ENCODE measurements at regions not wholly inside any gene's neighbourhood (a gene's known extent, or its start where the extent isn't known, plus 50 kb on each side); places are given as distances from the start of the nearest gene placed in this dataset.
"Not testable (repeated sequence)": the region's sequence is repeated elsewhere in the genome, so short reads cannot be mapped to it uniquely, and the experiment has no call there.

DNA sequence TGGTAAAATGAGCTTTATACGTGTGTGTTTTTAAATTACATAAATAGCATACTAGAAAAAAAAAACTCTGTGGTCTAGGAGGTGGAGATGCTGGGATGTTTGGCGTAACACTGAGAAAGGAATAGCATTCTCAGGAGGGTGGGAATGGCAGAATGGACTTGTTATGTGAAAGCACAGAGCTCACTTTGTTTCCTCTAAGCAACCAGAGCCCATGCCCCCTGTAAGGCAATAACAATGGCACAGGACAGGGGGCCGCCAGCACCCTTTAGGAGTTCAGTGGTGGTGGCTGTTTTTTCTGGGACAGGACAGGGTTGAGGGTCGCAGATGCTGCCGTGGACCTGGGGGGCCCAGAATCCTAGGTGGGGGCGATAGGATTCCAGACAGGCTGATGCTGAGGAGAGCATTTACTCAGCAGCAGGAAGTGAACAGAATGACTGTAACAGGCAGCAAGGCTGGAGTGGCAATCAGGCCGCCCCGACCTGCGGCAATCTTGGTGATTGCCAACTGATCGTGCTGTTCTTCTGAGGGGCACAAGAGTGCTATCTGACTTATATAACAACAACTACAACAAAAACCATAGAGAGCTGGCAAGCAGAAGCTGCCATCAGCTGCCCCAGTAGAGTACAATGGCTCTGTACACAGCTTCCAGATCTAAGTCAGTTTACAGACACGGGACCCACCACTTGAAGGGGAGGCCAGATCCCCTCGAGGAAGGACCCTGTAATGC lies 160.4 kb downstream of the UACA start:
- no peak for DNase-seq

DNA sequence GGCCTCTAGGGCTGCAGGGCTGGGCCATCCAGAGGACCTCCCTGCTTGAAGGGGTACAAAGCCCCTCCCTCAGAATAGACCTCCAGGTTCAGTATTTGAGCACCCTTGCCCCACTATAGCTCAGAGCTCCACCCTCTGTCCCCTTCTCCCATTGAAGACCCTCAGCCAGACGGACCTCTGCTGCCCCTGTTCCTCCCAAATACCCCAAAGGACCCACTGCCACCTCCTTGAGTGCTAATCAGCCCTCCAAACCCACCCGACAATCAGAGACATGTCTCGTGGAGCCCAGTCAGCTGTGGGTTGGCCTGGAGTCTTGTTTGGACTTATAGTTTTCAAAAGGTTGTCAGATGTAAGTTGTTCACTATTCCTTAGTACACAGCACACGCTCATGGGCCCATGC lies 161.1 kb downstream of the UACA start:
- no peak for DNase-seq

DNA sequence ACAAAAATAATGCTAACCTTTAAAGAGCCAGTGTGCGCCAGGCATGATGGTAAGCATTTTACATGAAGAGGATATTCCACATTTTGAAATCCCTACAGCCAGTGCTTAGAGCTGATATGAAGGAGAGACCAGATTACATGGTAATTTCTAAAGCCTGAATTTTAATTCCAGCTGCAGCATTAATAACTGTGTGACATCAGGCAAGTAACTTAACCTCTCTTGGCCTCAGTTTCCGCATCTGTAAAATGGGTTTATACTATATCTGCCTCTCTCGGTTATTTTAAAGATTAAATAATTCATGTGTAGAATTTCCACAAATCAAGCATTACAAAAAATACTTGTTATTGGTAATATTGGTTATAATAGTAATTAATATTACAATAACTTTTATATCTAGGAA lies 165.4 kb downstream of the UACA start:
- no peak for DNase-seq

DNA sequence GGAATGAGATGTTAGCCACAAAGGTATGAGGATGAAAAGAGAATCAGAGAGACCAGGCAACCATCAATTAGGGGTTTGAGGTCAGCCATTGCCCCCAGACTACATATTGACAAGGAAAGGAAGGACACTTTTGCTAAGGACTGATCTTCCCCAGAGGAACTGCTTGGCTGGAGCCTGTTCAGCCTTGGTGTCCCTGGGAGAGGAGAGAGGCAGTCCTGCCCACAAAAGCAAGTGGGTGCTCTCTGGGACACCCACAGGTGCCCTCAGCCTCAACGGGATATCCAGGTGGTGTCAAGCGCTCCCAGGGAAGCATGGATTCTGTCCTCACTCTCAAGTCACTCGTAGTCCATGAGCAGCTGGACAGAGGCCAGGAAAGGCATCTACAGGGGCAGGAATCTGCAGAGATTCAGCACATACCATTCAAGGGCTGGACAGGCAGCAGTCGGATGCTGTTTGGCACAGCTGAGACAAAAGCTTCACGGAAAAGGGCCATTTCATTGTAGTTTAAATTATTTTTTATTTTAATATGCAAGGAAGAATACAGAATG lies 166.2 kb downstream of the UACA start:
- DNase-seq, result no peak

DNA sequence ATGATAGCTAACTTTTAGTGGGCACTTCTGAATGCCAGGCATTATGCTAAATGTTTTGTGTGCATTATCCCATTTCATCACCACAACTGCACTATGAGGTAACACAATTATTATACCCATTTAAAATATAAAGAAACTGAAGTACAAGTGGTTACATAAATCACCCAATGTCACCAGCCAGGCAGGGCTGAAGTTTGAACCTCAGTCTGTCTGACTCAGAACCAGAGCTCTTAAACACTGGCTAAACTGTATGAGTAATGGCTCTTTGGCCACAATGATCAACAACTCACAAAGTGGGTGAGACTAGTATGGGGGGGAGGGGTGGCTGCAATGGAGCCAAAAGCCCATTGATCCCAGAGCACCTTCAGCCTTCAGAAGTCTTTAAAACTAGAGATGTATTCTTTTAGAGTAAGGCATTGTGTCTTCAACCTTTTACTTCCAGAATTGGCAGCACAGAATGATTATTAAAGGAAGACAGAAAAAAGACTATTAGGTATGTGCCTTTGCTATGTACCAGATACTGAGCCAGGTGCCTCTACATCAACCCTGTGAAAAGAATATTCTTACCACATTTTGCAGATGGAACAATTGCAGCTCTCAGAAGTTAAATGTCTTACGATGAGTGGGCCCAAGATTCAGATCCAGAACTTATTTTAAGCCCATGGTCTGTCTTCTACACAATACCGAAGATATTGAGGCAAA lies 166.9 kb downstream of the UACA start:
- peak in 1 of 5 donors; percentile 16 for DNase-seq

DNA sequence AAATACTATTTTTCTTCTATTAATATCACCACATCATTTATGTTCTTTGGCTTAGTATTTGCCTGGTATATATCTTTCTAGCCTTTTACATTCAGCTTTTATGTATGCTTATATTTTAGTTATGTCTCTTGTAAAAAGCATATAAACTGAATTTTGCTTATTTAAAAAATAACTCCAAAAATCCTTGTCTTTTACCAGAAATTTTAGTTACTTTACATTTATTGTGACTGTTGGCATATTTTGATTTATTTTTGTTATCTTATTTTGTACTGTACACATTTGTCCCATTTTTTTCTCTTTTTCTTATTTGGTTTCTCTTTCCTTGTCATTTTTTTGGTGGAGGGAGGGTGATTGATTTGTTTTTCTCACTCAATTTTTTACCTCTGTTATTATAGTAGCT lies 169.6 kb downstream of the UACA start:
- DNase-seq, result no peak

DNA sequence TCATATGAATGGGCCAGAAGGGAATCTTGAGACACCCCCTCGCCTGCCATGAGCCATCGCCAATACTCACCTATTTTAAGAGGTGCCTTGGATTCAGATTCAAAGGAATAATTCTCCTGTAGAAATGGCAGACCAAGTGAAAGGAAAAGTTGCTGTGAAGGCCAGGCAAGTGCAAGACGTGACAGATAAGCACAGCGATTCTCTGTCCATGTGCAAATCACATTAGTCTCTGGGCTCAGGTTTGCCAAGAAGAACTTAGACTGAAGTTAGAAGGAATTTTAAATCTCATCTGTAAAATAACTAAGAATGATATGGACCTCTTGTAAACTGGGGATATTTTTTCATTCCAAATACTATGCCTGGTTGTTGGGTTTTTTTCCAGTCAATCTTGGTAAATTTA lies 173.6 kb downstream of the UACA start:
- no peak for DNase-seq

DNA sequence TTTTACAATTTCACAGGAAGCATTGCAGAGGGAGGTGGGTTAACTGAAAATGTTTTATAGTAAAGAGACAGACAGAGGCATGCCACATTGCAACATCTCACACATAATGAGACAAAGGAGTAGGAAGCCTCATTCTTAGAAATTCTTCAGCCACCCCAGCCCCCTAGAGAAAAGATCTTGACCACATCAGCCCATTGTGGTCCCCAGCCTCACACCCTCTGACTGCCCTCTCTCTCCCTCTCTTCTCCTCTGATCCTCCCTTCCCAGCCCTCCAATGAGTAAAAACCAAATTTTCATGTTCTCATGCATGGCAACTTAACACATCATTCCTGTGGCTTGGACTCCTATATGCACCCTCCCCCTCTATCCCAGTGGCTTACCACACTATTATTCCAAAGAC lies 174.1 kb downstream of the UACA start:
- no peak for DNase-seq

DNA sequence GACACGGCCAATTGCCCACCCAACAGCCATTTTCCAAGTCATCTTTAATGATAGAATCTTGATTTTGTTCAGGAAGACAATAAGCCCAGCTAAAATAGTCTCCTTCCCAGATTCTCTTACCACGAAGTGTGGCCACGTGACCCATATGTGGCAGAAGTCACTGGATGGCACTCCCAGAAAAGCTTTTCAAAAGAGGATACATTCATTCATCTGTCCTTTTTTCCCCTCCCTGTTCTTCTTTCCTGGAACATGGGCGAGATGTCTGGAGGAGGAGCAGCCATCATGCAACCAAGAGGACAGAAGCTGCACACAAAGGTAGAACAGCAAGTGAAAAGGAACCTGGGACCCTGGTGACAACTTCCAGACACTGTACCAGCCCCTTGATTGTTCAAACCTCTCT lies 174.7 kb downstream of the UACA start:
- DNase-seq, result no peak

DNA sequence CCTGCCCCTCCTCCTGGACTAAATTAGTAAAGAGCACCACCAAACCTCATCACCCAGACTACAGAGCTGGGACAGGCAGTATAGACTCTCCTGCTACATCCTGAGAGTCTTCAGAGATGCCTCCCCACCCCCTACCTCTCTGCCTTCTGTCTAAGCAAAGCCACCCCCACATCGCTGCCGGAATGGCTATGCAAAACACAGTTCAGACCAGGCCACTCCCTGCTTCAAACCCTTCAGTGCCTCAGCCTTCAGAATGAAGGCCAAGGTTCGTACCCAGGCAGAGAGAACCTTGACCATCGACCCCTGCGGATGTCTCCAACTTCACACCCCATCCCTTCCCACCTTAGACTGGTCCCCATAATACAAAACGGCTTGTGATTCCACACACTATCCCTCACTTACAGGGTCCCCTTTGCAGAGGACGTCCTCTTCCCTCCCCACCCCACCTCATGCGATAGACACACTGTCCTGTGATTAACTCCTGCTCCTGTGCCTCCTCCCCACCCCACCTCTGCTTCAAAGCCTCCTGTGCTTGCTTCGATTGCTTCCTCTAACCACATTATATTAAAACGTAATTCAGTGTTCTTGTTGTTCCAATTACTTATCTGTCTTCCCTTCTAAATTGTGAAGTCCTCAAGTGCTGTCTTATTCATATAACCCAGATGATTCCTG lies 175.3 kb downstream of the UACA start:
- DNase-seq, result no peak

DNA sequence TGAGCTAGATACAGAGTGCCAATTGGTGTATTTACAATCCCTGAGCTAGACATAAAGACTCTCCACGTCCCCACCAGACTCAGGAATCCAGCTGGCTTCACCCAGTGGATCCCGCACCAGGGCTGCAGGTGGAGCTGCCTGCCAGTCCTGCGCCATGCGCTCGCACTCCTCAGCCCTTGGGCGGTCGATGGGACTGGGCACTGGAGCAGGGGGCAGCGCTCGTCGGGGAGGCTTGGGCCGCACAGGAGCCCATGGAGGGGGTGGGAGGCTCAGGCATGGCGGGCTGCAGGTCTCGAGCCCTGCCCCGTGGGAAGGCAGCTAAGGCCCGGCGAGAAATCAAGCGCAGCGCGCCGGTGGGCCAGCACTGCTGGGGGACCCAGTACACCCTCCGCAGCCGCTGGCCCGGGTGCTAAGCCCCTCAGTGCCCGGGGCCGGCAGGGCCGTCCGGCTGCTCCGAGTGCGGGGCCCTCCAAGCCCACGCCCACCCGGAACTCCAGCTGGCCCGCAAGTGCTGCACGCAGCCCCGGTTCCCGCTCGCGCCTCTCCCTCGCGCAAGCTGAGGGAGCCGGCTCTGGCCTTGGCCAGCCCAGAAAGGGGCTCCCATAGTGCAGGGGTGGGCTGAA lies 176.2 kb downstream of the UACA start:
- DNase-seq, result not testable (repeated sequence)

DNA sequence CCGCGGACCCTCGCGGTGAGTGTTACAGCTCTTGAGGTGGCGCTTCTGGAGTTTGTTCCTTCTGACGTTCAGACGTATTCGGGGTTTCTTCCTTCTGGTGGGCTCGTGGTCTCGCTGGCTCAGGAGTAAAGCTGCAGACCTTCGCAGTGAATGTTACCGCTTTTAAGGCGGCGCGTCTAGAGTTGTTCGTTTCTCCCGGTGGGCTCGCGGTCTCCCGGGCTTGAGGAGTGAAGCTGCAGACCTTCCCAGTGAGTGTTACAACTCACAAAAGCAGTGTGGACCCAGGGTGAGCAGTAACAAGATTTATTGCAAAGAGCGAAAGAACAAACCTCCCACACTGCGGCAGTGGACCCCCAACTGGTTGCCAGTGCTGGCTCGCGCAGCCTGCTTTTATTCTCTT lies 177.1 kb downstream of the UACA start:
- DNase-seq, result no peak

DNA sequence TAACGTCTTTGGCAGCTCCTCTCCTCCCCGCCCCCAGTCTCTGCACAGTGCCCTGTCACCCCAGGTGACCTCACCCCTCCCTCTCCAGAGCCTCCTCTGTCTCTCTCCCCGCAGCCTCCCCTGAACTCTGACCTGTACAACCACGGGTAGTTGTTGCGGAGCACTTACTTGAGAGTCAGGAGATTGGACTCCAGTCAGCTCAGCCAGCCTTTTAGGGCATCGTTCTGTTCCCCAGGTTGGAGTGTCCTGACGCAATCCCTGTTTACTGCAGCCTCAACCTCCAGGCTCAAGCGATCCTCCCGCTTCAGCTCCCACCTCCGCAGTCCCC lies 177.7 kb downstream of the UACA start:
- DNase-seq, result no peak

DNA sequence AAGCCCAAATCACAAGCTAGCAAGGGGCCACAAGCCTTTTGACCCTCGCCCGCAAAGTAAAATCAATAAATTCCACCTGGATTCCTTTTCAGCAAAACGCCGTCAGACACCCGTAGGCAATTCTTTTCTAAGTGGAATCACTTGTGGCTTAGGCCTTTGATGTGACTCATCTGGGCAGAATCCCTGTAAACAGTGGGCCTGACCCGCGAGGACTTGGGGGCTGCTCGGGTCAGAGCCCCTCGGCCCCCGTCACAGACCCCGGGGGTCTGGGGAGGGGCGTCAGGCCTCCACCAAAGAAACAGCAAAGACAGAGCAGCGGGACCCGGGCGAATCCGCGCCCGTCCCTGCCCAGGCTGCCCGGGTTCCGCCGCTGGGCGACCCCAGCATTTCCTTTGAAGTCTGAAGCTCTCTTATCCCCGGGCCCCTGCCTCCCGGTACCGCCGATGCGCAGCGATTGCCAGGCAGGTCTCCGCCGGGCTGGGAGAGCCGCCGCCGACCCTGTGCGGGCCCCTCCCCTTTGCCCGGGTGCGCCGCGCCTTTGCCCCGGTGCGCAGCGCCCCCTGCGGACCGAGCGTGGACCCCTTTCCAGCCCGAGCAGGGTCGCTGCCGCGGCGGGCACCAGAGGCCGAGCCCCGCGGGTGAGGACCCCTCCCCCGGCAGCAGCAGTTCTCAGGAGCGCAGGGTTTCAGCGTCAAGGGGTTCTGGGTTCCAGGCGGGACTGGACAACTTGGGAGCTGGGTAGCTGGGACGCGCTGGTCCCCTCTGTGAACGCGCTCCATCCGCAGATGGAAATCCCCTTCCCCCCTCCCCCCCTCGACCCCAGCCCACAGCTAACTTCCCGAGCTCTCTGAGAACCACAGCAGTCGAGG lies 178.3 kb downstream of the UACA start:
- peak in 4 of 5 donors; percentile 15 to 33 (median 19) for DNase-seq

DNA sequence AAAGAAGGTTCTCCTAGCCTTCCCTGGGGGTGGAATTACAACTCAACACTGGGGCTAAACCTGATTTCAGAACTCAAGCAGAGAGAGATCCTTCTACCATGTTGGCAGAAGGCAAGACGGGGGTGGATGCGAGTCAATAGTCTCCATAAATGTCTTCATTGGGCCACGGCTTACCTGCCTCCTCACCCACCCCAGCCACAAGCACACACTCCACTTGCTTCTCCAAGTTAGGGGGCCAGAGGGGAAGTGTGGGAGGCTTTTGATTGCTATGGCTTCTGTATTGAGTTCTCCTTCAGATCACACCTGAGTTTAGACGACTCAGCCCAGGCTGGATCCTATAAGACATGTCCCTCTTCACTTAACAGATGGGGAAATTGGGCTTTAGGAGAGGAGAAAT lies 178.9 kb downstream of the UACA start:
- no peak for DNase-seq

DNA sequence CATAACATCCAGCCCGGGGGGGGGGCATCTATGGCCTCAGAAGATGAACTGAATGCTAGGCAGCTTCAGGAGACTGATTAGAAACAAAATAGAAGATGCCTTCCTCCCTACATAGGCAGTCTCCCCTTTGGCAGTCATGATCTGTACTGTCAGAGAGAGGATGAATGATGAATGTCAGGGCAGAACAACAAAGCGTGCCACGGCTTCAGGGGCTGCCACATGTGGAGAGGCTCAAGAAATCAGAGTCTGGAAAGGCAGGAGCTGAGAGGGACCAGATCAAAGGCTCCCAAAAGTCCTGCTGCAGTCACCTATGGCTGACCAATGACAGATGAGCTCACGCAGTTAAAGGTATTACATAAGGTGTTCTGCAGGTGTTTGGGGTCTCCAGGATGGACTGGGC lies 180.4 kb downstream of the UACA start:
- DNase-seq, result no peak

DNA sequence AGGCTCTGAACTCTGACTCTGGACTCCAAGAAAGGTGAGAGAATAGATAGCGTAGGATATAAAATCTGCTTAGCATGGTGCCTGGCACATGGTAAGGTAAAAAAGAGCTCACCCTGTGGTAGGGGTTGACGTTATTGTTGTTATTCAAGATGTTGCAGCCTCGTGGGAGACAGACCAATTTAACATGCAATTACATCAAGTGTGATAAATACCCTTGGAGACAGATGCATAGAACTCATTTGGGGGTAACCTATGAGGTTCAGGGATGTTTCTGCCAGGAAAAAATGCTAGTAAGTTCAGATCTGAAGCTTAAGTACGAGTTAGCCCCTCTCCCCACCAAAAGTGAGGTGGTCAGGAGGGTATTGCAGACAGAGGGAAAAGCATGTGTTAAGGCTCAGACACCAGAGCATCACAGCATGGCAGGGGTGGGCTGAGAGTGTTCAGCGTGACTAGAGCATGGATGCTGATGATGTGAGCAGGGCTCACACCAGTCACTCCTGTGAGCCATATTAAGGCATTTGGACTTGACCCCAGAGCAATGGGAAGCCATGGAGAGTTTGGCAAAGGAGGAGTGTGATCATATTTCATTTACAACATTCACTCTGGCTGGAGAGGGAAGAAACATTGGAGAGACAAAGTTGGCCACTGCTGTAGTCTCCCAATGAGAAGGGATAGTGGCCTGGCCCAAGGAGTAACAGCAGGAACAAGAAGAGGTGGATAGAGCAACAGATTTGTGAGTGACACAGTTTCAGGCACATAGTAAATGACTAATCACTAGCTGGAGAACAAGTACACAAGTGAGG lies 181.0 kb downstream of the UACA start:
- DNase-seq, result no peak

DNA sequence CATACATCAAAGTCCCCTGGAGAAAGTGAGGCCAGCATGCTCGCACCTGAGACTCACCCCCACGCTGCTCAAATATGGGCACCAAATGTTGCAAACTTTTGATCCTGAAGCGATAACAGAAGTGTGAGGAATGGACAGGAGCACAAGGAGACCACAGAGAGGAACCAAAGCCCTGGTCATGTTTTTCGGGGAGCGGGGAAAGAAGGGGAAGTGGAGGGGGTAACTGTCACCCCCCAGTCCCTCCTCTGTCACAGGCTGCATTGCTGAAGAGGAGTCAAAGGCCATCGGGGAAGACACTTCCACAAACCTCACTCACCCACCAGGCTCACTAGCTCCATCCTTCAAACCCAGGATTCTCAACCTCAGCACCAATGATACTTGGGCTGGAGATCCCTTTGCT lies 182.4 kb downstream of the UACA start:
- DNase-seq, result no peak

DNA sequence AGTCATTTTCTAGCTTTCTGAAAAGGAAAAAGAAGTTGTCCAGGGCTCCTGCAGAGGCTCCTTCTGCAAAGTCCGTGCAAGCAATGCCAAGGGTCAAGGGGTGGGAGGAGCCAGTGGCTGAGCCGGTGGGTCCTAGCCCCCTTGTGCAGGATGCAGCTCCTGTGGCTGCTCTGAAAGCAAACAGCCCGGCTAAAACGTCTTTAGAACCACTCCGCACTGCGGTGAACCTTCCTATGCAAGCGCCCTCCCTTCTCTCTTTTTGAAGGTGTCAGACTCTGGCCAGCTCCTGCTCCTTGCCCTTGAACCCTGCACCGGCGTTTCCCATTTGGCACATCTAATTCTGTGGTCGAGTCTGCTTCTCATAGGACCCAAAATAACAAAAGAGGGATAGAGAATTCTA lies 183.1 kb downstream of the UACA start:
- no peak for DNase-seq

DNA sequence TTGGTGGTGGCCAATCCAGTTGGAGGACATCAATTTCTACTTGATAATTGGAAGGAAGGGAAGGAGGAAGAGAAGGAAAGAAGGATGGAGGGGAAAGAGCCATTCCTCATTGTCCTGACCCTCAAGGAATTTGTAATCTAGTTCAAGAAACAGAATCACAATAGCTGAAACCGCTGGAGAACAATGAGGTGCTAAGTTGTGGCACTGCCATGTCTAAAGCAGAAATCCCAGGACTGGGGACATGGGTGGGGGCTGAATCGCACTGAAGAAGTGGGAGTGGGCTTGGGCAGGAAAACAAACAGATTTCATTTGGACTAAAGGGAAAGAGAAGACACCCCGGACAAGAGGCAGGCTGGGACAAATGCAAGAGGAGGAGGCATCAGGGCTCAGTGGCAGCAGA lies 183.6 kb downstream of the UACA start:
- DNase-seq, result no peak

DNA sequence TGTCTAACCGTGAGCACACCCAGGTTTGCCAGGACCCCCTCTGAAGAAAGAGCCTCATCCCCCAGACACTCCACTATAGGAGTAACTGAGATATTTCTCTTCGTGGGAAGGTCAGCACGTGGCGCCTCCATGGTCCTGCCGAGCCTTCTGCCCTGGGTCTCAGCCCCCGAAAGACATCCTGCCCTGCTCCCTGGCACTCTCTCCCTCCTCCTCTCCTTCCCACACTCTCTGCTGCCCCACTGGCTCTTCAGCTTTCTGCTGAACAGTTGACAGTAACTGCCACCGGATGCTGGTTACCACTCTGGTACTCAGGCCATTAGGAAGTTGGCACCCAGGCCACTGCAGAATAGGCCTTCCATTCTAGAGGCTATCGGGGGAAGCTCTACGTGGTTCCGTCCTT lies 185.2 kb downstream of the UACA start:
- DNase-seq, result no peak

DNA sequence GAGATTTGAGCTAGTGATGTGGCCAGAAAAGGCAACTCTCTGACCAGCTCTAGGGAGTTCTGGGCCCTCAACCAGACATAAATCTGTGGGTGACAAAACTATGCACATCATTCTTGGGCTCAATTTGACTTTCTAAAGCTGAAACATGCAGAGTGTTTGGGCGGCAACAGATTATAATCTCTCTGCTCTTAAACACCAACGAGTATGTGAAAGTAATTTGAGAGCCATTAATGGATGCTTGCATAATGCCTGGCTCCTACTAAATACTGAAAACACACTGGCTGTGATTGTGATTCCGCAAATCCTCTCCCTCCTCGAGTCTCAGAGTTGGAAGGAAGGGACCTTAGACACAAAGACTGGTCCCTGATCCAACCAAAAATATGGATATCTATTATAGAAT lies 186.7 kb downstream of the UACA start:
- DNase-seq, result no peak
